ENCODE measurements at regions not wholly inside any gene's neighbourhood (a gene's known extent, or its start where the extent isn't known, plus 50 kb on each side); places are given as distances from the start of the nearest gene placed in this dataset.

DNA sequence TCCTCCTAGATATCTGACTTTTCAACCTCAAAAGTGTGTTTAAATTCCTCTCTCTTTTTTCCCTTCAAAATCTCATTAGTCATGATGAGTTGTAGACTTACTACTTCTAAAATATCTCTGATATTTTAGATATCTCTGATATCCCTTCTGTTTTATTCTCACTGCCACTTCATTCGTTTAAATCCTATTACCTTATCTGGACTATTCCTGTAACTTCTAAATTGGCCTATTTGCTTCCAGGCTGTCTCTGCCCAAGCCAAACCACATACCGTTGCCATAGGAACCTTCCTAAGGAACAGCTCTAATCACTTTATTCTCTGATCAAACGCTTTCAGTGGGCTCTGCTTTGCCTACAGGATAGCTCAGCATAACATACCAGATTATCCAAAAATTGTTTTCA, 333.1 kb upstream of the CHRM3 start:
- TF ChIP-seq, protein P1, sequence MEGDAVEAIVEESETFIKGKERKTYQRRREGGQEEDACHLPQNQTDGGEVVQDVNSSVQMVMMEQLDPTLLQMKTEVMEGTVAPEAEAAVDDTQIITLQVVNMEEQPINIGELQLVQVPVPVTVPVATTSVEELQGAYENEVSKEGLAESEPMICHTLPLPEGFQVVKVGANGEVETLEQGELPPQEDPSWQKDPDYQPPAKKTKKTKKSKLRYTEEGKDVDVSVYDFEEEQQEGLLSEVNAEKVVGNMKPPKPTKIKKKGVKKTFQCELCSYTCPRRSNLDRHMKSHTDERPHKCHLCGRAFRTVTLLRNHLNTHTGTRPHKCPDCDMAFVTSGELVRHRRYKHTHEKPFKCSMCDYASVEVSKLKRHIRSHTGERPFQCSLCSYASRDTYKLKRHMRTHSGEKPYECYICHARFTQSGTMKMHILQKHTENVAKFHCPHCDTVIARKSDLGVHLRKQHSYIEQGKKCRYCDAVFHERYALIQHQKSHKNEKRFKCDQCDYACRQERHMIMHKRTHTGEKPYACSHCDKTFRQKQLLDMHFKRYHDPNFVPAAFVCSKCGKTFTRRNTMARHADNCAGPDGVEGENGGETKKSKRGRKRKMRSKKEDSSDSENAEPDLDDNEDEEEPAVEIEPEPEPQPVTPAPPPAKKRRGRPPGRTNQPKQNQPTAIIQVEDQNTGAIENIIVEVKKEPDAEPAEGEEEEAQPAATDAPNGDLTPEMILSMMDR (IDR thresholded peaks at IDR 0.05; ENCODE audit: control insufficient read depth, extremely low read depth, insufficient read depth) = no peak
- H3K4me3 ChIP-seq (ENCODE audit: low read depth, low read length) = no peak overlapping the region
- no peak for DNase-seq (ENCODE audit: low read depth)

DNA sequence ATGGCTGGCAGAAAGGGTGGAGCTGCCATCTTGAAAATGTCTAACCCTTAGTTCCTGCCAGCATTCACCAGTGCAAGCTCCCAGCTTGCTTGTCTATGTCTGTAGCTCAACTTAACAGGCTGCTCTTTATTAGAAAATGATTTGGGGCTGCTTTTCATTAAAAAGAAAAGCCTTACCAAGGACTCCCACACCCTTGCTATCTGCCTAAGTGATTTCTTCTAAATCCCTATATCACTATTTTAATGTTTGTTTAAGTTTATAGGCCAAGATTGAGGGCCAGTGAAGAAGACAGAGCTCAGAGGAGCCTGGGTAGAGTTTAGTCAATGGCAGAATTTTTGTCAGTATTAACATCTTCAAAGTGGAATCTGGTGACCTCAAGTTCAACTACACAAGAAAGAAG, 336.8 kb upstream of the CHRM3 start:
- TF ChIP-seq, protein P1 (IDR thresholded peaks at IDR 0.05; ENCODE audit: control insufficient read depth, extremely low read depth, insufficient read depth) = no peak
- DNase-seq (ENCODE audit: low read depth) = no peak
- no peak overlapping the region for H3K4me3 ChIP-seq (ENCODE audit: low read depth, low read length)

DNA sequence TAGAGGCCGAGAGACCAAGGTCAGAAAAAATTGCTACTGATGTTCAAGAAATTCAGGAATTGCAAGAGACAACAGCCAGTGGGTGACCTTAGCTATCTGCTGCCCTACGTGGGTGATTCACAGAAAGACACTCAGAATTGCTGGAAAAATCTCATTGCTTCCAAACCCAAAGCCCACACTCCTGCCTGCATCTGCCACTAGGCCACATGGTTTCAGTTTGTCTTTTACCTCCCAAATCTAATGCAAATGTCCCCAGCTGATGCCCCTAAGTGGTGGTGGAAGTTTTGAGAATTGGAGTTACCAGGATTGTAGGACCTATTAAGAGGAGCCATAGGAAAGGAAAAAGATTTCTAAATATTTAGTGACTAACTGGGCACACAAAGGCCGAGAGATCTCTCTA, 341.5 kb upstream of the CHRM3 start:
- no peak for DNase-seq (ENCODE audit: low read depth)
- no peak overlapping the region for H3K4me3 ChIP-seq (ENCODE audit: low read depth, low read length)
- TF ChIP-seq, protein P1 (IDR thresholded peaks at IDR 0.05; ENCODE audit: control insufficient read depth, extremely low read depth, insufficient read depth) = no peak

DNA sequence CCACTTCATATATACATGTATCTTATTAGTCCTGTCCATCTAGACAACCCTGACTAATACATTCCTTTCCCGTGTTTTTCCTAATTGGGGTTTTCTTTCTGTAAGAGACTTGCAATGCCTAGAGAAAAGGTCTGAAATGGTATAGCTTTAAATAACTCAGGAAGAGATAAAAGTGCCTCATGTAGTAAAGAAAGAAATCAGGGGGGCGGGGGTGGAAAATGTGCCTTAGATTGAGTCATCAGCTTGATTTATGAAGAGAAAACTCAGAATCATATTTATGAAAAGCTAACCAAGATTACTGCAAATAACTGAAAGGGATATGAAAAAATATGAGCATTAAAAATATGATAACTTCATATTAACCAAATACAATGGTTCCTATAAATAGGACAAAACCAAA, 345.8 kb upstream of the CHRM3 start:
- TF ChIP-seq, protein P1 (IDR thresholded peaks at IDR 0.05; ENCODE audit: control insufficient read depth, extremely low read depth, insufficient read depth) = no peak
- H3K4me3 ChIP-seq (ENCODE audit: low read depth, low read length) = no peak overlapping the region
- DNase-seq (ENCODE audit: low read depth) = no peak

DNA sequence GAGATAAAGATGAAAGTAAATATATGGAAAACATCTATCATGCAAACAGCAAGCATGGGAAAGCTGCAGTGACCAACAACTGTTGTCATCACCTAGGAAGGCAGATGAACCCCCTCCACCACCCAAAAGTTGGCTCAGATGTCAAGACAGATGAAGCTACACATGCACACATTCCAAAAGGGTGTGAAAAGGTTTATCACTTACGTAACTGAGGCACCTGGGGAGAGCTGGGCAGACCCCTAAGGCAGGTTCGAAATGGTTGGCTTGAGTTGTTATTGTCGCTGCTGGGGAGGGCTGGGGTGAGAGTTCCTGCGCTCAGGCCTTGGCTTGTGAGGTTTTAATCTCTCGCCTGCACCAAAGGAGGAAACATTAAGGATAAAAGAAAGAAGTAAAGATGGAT, 355.1 kb upstream of the CHRM3 start:
- no peak overlapping the region for H3K4me3 ChIP-seq (ENCODE audit: low read depth, low read length)
- TF ChIP-seq, protein P1 (IDR thresholded peaks at IDR 0.05; ENCODE audit: control insufficient read depth, extremely low read depth, insufficient read depth) = no peak
- DNase-seq (ENCODE audit: low read depth) = no peak

DNA sequence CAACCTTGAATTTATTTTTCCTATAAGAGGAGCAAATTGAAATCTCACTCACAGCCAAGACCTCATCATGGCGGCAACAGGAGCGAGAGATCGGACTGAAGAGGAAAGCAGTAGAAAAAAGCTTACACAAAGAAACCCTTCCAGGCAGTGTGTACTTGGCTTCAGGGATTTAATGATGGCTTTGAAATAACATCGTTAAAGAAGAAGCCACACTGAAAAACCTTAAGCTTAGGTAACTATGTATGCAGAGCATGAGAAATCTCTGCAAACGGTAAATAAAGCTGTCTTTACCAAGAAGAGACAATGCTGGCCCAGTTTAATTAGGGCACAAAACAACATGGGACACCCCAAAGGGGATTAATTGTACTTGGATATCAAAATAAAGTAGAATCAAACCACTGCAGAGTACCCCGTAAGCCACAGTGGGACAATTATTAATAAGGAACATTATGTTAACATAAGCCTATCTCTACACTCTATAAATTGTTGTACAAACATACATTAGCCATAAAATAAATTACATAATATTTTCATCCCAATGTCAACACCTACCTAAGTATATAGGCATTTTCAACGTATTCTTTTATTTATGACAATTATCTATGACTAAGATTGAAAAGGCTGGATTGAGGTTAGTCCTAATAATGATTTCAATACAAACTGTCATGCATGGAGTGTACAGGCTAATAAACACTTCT, 360.2 kb upstream of the CHRM3 start:
- TF ChIP-seq, protein P1 (IDR thresholded peaks at IDR 0.05; ENCODE audit: control insufficient read depth, extremely low read depth, insufficient read depth) = no peak
- no peak overlapping the region; the same call in 1 of the 2 replicates for H3K4me3 ChIP-seq (ENCODE audit: low read depth, low read length)
- DNase-seq (ENCODE audit: low read depth) = peak; percentile 87

DNA sequence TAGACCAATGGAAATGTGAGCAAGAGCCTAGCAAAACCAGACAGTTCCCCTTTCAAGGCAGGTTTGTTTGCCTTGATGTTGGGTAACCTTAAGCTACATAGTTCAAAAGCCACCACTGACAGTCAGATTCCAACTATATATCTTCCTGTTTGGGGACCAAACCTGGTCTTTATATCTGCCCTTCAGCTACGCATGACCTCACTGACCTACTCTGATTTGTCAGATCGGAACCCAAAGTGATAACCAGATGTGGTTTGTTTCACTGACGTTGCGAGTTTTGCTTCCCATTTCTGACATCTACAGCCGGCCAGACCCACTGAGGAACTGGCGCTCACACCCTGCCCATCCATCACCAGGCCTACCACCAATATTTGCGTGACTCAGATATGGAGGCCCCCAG, 361.1 kb upstream of the CHRM3 start:
- TF ChIP-seq, protein P1 (IDR thresholded peaks at IDR 0.05; ENCODE audit: control insufficient read depth, extremely low read depth, insufficient read depth) = no peak
- no peak for DNase-seq (ENCODE audit: low read depth)
- no peak overlapping the region for H3K4me3 ChIP-seq (ENCODE audit: low read depth, low read length)
